Fibroblast of villous mesenchyme (primary cell): ENCODE measurements at regions not wholly inside any gene's neighbourhood (a gene's known extent, or its start where the extent isn't known, plus 50 kb on each side); places are given as distances from the start of the nearest gene placed in this dataset.

Experiments used
- DNase-seq: peaks from one replicate; pipeline ENCODE4 v3.0.0-alpha.2; 2010; ENCODE audit warnings: low read depth
- H3K4me3 ChIP-seq: 2 replicates; pipeline ENCODE4 v1.5.1; 2011; ENCODE audit warnings: low read depth, mild to moderate bottlenecking, low read length
- CTCF ChIP-seq: IDR thresholded peaks from 2 replicates; pipeline ENCODE4 v1.5.1; 2012; ENCODE audit warnings: low read depth, mild to moderate bottlenecking, low read length; ENCODE audit not compliant: insufficient read depth

- no peak overlapping the region for H3K4me3 ChIP-seq
- no peak for TF ChIP-seq CTCF
- DNase-seq: no peak
Measured at GRCh38 chr1:200496937-200497336, 87.1 kb upstream of the ZNF281 start.

- no peak overlapping the region for H3K4me3 ChIP-seq
- TF ChIP-seq CTCF: no peak
- no peak for DNase-seq
Measured at GRCh38 chr1:200495901-200496300, 86.1 kb upstream of the ZNF281 start.

- TF ChIP-seq CTCF: no peak
- no peak for DNase-seq
- no peak overlapping the region for H3K4me3 ChIP-seq
Measured at GRCh38 chr1:200493344-200493743, 83.5 kb upstream of the ZNF281 start.

GRCh38 chr1:200491103-200491502, 81.3 kb upstream of the ZNF281 start:
- no peak overlapping the region for H3K4me3 ChIP-seq
- DNase-seq: no peak
- no peak for TF ChIP-seq CTCF

- no peak for TF ChIP-seq CTCF
- no peak overlapping the region for H3K4me3 ChIP-seq
- DNase-seq: no peak
Measured at GRCh38 chr1:200490183-200490582, 80.3 kb upstream of the ZNF281 start.

GRCh38 chr1:200488375-200489165, 78.7 kb upstream of the ZNF281 start:
- no peak overlapping the region for H3K4me3 ChIP-seq
- peak; percentile 85 for DNase-seq
- peak; percentile 82 for TF ChIP-seq CTCF

GRCh38 chr1:200487650-200488049, 77.8 kb upstream of the ZNF281 start:
- TF ChIP-seq CTCF: no peak
- no peak for DNase-seq
- H3K4me3 ChIP-seq: no peak overlapping the region
